MM.1S (cell line): ENCODE measurements at regions not wholly inside any gene's neighbourhood (a gene's known extent, or its start where the extent isn't known, plus 50 kb on each side); places are given as distances from the start of the nearest gene placed in this dataset.

Experiments
- CTCF ChIP-seq: fragments of 300-600 bp; sonication (generic); IDR thresholded peaks from 2 replicates; pipeline ENCODE4 v1.5.1; 2016; ENCODE audit warnings: antibody characterized with exemption, low read length, mixed read lengths
- EZH2 ChIP-seq: fragments of 300-600 bp; sonication (generic); optimal IDR thresholded peaks from 2 replicates; pipeline ENCODE3; 2017; ENCODE audit warnings: low read depth, mild to moderate bottlenecking, antibody characterized with exemption, low read length, mixed read lengths

DNA sequence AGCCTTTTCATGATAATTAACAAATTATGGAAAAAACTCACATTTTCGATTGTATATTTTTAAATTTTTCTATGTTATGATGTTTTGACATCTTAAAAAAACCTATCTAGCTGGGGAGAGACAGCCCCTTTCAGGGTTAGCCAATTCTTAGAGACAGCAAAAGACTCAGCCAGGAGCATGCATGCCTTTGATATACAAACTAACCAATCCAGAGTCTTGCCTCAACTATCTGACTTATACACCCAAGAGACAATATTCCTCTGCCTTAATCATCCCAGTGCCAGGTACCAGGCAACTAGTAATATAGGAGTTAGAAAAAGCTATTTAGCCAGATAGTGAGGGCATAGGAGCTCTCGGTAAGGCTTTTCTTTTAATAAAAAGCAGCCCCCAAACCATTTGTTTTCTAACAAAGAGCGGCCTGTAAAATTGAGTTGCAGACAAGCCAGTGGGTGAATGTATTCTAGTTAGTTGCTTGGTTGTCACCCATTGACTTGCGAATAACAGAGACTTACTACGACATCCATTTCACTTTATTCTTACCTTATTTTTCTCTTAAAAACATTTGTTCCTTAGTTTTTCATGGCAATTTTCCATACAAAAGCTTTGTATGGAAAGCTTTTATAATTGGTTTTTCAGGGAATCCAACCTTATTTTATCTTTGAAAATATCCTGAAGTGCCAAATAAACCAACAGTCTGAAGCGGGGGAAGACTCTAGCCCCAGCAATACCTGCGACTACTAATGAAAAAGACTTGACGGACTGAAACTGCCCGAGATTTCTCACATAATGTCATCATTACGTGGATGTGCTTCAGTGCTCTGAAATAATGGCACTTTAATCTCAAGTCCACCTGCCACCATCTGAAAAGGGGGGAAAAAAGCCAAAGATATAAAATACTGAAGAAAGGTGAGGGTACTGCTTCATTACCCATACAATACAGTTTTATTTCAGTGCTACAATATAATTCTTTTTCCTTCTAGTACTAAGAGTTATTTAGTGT is 64.6 kb upstream of the ATP2C1 start:
- TF ChIP-seq CTCF (no peak), EZH2 (no peak)
